ENCODE measurements at regions not wholly inside any gene's neighbourhood (a gene's known extent, or its start where the extent isn't known, plus 50 kb on each side); places are given as distances from the start of the nearest gene placed in this dataset.

GRCh38 chr20:17128206-17128605 lies 98.6 kb upstream of the PCSK2 start (continued):
- TF ChIP-seq ZNF274 (IDR thresholded peaks at IDR 0.05; ENCODE audit: low read length) (no peak), ZNF274 (tag by site-specific recombination; IDR thresholded peaks at IDR 0.05; ENCODE audit: borderline replicate concordance) (no peak)

GRCh38 chr20:17129089-17129488 lies 97.8 kb upstream of the PCSK2 start:
- ChIA-PET POLR2A (no interaction called here), CTCF (no interaction called here)
- H3K9me3 ChIP-seq (ENCODE audit: control insufficient read depth, insufficient read depth, low read depth, low read length): no peaks in the 10 kb centered on the region
- H3K27ac ChIP-seq (ENCODE audit: extremely low read depth, low read depth, low read length): no peak overlapping the region
- TF ChIP-seq HOXD13 (CRISPR knock-in tag; IDR thresholded peaks at IDR 0.05; ENCODE audit: borderline replicate concordance): no peak
- TF ChIP-seq ZNF138 (tag by site-specific recombination; IDR thresholded peaks at IDR 0.05; ENCODE audit: borderline replicate concordance): no peak
- TF ChIP-seq YY1 (tag by site-specific recombination; IDR thresholded peaks at IDR 0.05): no peak
- no peak for TF ChIP-seq ZNF544 (tag by site-specific recombination; IDR thresholded peaks at IDR 0.05)
- TF ChIP-seq ZNF530 (tag by site-specific recombination; IDR thresholded peaks at IDR 0.05; ENCODE audit: low read depth): no peak
- no peak for TF ChIP-seq PRDM4 (tag by site-specific recombination; IDR thresholded peaks at IDR 0.05)
- no peak for TF ChIP-seq ZNF280C (tag by site-specific recombination; IDR thresholded peaks at IDR 0.05)
- TF ChIP-seq ZEB2 (tag by site-specific recombination; IDR thresholded peaks at IDR 0.05): no peak
- TF ChIP-seq TRIM28 (IDR thresholded peaks at IDR 0.05; ENCODE audit: borderline replicate concordance, low read length): no peak
- no peak for TF ChIP-seq KLF17 (tag by site-specific recombination; IDR thresholded peaks at IDR 0.05)
- no peak for TF ChIP-seq GFI1B (tag by site-specific recombination; IDR thresholded peaks at IDR 0.05)
- no peak for TF ChIP-seq IKZF3 (tag by site-specific recombination; IDR thresholded peaks at IDR 0.05)
- no peak for TF ChIP-seq ZXDB (tag by site-specific recombination; IDR thresholded peaks at IDR 0.05)
- no peak for TF ChIP-seq AEBP2 (tag by site-specific recombination; IDR thresholded peaks at IDR 0.05; ENCODE audit: borderline replicate concordance)
- TF ChIP-seq PATZ1 (tag by site-specific recombination; IDR thresholded peaks at IDR 0.05): no peak
- no peak for TF ChIP-seq KLF7 (tag by site-specific recombination; IDR thresholded peaks at IDR 0.05; ENCODE audit: borderline replicate concordance)
- no peaks in the 10 kb centered on the region for H3K36me3 ChIP-seq (ENCODE audit: control insufficient read depth in 2 of 2, insufficient read depth in 1 of 2, low read length in 2 of 2)
- no peak overlapping the region for H3K4me3 ChIP-seq (ENCODE audit: low read depth, low read length)
- H3K4me1 ChIP-seq (ENCODE audit: control insufficient read depth, insufficient read depth, low read length): no peaks in the 10 kb centered on the region

Data from HEK293 (cell line).